Prostate gland (tissue), 2 donors: ENCODE measurements at regions not wholly inside any gene's neighbourhood (a gene's known extent, or its start where the extent isn't known, plus 50 kb on each side); places are given as distances from the start of the nearest gene placed in this dataset.

Experiments used
- DNase-seq: peaks from one replicate; pipeline ENCODE4 v3.0.0-alpha.2; 2019; ENCODE audit warnings: low spot score
- H3K27ac ChIP-seq, 2 donors: fragments of 200-600 bp; sonication (generic); 2 replicates each; pipeline ENCODE4 v1.5.1; 2017 to 2019
- H3K27me3 ChIP-seq: fragments of 200-600 bp; sonication (generic); replicated peaks from 2 replicates; pipeline ENCODE4 v1.5.1; 2019; ENCODE audit not compliant: insufficient read depth
- H3K36me3 ChIP-seq, 2 donors: fragments of 200-600 bp; sonication (generic); 1 replicate in 1 of 2; 2 replicates in 1 of 2; pipeline versions ENCODE4 v1.5.1 to v1.8.1; 2017 to 2019
- H3K4me1 ChIP-seq: fragments of 200-600 bp; sonication (generic); replicated peaks from 2 replicates; pipeline ENCODE4 v1.5.1; 2019
- H3K4me3 ChIP-seq, 2 donors: fragments of 200-600 bp; sonication (generic); 2 replicates each; pipeline ENCODE4 v1.5.1; 2017 to 2019
- H3K9me3 ChIP-seq: fragments of 200-600 bp; sonication (generic); 2 replicates; pipeline ENCODE4 v1.5.1; 2017
- POLR2A ChIP-seq: fragments of 450-650 bp; IDR thresholded peaks from one replicate; pipeline ENCODE4 v1.6.1; 2016; ENCODE audit warnings: antibody characterized with exemption, mild to moderate bottlenecking
- POLR2AphosphoS5 ChIP-seq: sonication (generic); formaldehyde crosslinking; IDR thresholded peaks from one replicate; pipeline ENCODE4 v1.6.1; 2017; ENCODE audit warnings: antibody characterized with exemption
- WGBS: methylation state at CpG from one replicate; pipeline ENCODE4 v1.1.5; 2018; 5-methylcytosine and 5-hydroxymethylcytosine counted together
- intact Hi-C: fragments of 100-400 bp; cut with DNase I; formaldehyde crosslinking; loops from one replicate; pipeline ENCODE4 v1.14.2; 2022
- TF ChIP-seq, protein P1 (sequence below), 4 experiments: fragments of 200-600 bp in 2 of 4; fragments of 450-650 bp in 2 of 4; sonication (generic) in 2 of 4; IDR thresholded peaks; 1 replicate in 3 of 4; 2 replicates in 1 of 4; pipeline ENCODE4 v1.5.1; 2016 to 2019; ENCODE audit warnings: antibody characterized with exemption in 4 of 4, mild to moderate bottlenecking in 2 of 4, moderate library complexity in 2 of 4

GRCh38 chr2:156867201-156867600, 390.3 kb upstream of the GALNT5 start:
- Histone ChIP-seq H3K9me3 (no peaks in the 10 kb centered on the region), H3K4me3 (no peak overlapping the region), H3K4me1 (no peaks in the 10 kb centered on the region), H3K27ac (no peak overlapping the region), H3K36me3 (no peaks in the 10 kb centered on the region), H3K27me3 (no peaks in the 10 kb centered on the region)
- no peak for DNase-seq
- TF ChIP-seq POLR2AphosphoS5 = no peak
- TF ChIP-seq POLR2A = no peak
- intact Hi-C loops = no loop called here
- 92% methylated on average over 2 of the region's 2 CpGs for WGBS

DNA sequence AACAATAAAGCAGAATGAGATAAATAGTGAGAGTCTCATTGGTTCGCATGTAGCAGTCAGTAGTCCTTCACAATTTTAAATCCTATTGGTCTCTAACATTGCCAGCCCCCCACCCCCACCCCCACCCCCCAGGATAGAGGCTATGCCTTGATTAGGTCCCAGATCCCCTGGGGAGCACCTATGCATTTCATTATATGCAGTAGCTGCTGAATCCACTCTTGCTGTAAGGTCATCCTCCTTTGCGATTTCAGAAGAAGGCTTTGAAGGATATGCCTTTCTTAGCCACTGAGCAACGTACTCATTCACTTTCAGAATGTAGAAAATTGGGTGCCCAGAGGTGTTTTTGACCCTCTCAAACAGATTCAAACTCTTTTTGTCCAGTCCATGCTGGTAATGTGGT, 382.8 kb upstream of the GALNT5 start:
- 48% methylated on average over 3 of the region's 3 CpGs for WGBS
- H3K27ac ChIP-seq = no peak overlapping the region
- H3K27me3 ChIP-seq = no peaks in the 10 kb centered on the region
- no peak overlapping the region for H3K4me3 ChIP-seq
- H3K36me3 ChIP-seq = no peaks in the 10 kb centered on the region
- intact Hi-C loops = no loop called here
- no peak for DNase-seq
- TF ChIP-seq POLR2A (no peak), POLR2AphosphoS5 (no peak)
- TF ChIP-seq, protein P1, sequence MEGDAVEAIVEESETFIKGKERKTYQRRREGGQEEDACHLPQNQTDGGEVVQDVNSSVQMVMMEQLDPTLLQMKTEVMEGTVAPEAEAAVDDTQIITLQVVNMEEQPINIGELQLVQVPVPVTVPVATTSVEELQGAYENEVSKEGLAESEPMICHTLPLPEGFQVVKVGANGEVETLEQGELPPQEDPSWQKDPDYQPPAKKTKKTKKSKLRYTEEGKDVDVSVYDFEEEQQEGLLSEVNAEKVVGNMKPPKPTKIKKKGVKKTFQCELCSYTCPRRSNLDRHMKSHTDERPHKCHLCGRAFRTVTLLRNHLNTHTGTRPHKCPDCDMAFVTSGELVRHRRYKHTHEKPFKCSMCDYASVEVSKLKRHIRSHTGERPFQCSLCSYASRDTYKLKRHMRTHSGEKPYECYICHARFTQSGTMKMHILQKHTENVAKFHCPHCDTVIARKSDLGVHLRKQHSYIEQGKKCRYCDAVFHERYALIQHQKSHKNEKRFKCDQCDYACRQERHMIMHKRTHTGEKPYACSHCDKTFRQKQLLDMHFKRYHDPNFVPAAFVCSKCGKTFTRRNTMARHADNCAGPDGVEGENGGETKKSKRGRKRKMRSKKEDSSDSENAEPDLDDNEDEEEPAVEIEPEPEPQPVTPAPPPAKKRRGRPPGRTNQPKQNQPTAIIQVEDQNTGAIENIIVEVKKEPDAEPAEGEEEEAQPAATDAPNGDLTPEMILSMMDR (IDR thresholded peaks at IDR 0.05) = no peak
- H3K9me3 ChIP-seq = no peaks in the 10 kb centered on the region
- H3K4me1 ChIP-seq = no peaks in the 10 kb centered on the region

- intact Hi-C loops = no loop called here
- Histone ChIP-seq H3K4me3 (no peak overlapping the region), H3K4me1 (no peaks in the 10 kb centered on the region), H3K27me3 (no peaks in the 10 kb centered on the region), H3K36me3 (no peaks in the 10 kb centered on the region), H3K27ac (no peak overlapping the region), H3K9me3 (no peaks in the 10 kb centered on the region)
- DNase-seq = no peak
- TF ChIP-seq, protein P1 (IDR thresholded peaks at IDR 0.05) = no peak
- no peak for TF ChIP-seq POLR2A
- no peak for TF ChIP-seq POLR2AphosphoS5
- 91% methylated on average over 3 of the region's 3 CpGs for WGBS
Observed at GRCh38 chr2:156883804-156884203, 373.7 kb upstream of the GALNT5 start.

DNA sequence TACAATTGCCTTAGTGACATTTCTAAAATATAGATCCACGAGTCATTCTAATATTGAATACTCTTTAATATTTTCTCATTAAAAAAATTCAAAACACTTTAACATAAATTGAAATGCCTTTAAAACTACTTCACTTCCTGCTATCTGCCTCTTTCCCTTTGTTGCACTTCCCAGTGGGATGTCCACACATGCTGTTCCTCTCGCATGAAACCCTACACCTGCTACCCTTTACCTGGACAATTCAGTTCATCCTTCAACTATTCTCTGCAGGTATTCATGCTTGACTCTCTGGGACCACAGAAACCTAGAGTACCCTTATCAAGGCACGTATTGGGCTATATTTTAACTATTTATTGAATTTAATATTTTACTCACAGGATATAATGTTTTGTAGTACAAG, 373.3 kb upstream of the GALNT5 start:
- TF ChIP-seq POLR2AphosphoS5 (no peak), POLR2A (no peak)
- intact Hi-C loops = no loop called here
- WGBS = 85% methylated on average over 3 of the region's 3 CpGs

GRCh38 chr2:156890529-156891148, 366.9 kb upstream of the GALNT5 start:
- Histone ChIP-seq H3K4me3 (no peak overlapping the region), H3K9me3 (no peaks in the 10 kb centered on the region), H3K36me3 (no peaks in the 10 kb centered on the region), H3K27ac (no peak overlapping the region), H3K4me1 (no peaks in the 10 kb centered on the region), H3K27me3 (no peaks in the 10 kb centered on the region)
- intact Hi-C loops = no loop called here
- DNase-seq = no peak
- 65% methylated on average over 5 of the region's 5 CpGs for WGBS
- TF ChIP-seq POLR2AphosphoS5 = no peak
- TF ChIP-seq POLR2A = no peak
- TF ChIP-seq, protein P1 (IDR thresholded peaks at IDR 0.05) = no peak

More for the DNA sequence above, 373.3 kb upstream of the GALNT5 start:
- no peaks in the 10 kb centered on the region for H3K36me3 ChIP-seq
- H3K27ac ChIP-seq = no peak overlapping the region
- no peak for DNase-seq
- H3K4me1 ChIP-seq = no peaks in the 10 kb centered on the region
- no peak overlapping the region for H3K4me3 ChIP-seq
- no peaks in the 10 kb centered on the region for H3K9me3 ChIP-seq
- H3K27me3 ChIP-seq = no peaks in the 10 kb centered on the region

- H3K27ac ChIP-seq = no peak overlapping the region
- DNase-seq = no peak
- no peaks in the 10 kb centered on the region for H3K4me1 ChIP-seq
- 78% methylated on average over 1 of the region's 1 CpG for WGBS
- H3K9me3 ChIP-seq = no peaks in the 10 kb centered on the region
- H3K4me3 ChIP-seq = no peak overlapping the region
- TF ChIP-seq, protein P1 (IDR thresholded peaks at IDR 0.05) = no peak
- no peak for TF ChIP-seq POLR2A
- TF ChIP-seq POLR2AphosphoS5 = no peak
- H3K36me3 ChIP-seq = no peaks in the 10 kb centered on the region
- intact Hi-C loops = no loop called here
- H3K27me3 ChIP-seq = no peaks in the 10 kb centered on the region
Observed at GRCh38 chr2:156891609-156892008, 365.9 kb upstream of the GALNT5 start.
